Activated CD4-positive, alpha-beta T cell treated with anti-CD3 and anti-CD28 coated beads for 1 hour (primary cell): ENCODE measurements at regions not wholly inside any gene's neighbourhood (a gene's known extent, or its start where the extent isn't known, plus 50 kb on each side); places are given as distances from the start of the nearest gene placed in this dataset.

Source experiments
- DNase-seq: peaks from one replicate; pipeline ENCODE4 v3.0.0-alpha.2; 2020

GRCh38 chr1:195495720-195496635, 1112.3 kb downstream of the KCNT2 start:
- DNase-seq, result no peak

GRCh38 chr1:195482137-195482536, 1126.1 kb downstream of the KCNT2 start:
- no peak for DNase-seq

- DNase-seq, result no peak
Observed at GRCh38 chr1:195481293-195481692, 1126.9 kb downstream of the KCNT2 start.

- DNase-seq, result no peak
Observed at GRCh38 chr1:195475568-195475967, 1132.7 kb downstream of the KCNT2 start.

GRCh38 chr1:195472291-195472690, 1135.9 kb downstream of the KCNT2 start:
- no peak for DNase-seq

DNA sequence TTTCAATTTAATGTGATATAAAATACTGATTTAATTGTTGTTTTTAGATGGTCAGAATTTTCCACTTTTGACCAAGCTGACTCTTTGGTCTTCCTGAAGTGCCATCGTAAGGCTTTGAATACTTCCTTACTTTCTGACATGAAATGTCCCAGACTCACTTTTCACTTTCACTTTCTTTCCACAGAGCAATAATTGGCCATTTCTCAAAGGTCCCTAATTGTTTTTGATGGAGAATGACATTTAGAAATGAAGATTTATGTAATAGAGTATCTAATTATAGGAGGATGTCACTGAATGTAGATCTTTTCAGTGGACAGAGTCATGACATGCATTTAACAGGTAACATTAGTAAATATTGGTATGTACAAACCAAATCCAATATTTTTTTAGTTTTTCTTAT, 1141.6 kb downstream of the KCNT2 start:
- no peak for DNase-seq

GRCh38 chr1:195462646-195463045, 1145.6 kb downstream of the KCNT2 start:
- DNase-seq, result no peak

GRCh38 chr1:195462152-195462551, 1146.1 kb downstream of the KCNT2 start:
- DNase-seq, result no peak

DNA sequence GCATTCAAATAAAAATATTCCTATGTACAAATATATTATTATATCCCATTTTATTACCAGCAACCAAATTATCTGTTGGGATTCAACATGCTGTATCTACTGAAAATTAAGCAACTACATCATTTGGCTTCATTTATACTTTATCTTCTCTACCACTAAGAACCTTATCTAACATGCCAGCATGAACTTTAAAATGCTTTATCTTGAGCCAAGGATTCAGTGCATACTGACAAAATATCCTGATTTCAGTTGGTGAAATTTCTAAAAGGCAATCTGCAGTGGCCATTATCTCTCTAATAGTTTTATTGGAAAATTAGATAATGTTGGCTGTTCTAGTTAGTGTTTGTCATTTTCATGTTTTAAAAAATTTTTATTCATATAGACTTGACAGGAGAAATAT, 1149.9 kb downstream of the KCNT2 start:
- DNase-seq, result no peak

- DNase-seq, result no peak
Observed at GRCh38 chr1:195450794-195451193, 1157.4 kb downstream of the KCNT2 start.

DNA sequence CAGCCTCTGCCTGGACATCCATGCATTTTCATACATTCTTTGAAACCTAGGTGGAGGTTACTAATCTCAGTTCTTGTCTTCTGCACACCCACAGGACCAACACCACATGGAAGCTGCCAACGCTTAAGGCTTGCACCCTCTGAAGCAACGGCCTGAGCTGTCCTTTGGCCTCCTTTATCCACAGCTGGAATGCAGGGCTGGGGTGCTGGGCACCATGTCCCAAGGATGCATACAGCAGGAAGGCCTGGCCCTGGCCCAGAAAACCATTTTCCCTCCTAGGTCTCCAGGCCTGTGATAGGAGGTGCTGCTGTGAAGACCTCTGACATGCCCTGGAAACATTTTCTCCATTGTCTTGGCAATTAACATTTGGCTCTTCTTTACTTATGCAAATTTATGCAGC, 1168.6 kb downstream of the KCNT2 start:
- no peak for DNase-seq

GRCh38 chr1:195434566-195435203, 1173.6 kb downstream of the KCNT2 start:
- no peak for DNase-seq

DNA sequence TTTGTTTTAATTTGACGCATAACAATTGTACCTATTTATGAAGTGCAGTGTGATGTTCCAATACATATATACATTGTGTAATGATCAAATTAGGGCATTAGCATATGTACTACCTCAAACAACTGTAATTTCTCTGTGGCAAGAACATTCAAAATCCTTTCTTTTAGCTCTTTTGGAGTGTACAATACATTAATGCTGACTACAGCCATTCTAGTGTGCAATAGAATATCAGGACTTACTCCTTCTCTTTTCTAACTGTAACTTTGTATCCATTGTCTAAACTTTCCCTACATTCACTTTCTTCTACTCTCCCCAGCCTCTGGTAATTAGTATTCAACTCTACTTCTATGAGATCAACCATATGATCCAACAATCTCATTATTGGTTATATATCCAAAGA, 1177.4 kb downstream of the KCNT2 start:
- DNase-seq, result no peak

DNA sequence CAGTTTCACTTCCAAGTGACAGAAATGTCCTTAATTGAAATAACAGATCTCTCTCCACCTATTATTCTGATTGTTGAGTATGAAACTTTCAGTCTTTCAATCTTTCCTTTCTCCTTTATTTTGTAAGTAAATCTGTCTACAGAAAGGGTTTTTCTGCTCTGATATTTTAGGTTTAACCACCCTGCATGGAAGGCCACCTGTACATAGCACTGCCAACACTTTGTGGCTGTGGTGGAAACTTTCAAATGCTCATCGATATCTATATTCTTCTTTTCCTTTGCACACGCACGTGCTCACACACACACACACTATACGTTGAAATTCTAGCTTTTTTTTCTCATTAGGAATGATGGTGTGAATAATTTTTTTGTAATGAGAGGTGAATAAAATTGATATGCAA, 1179.3 kb downstream of the KCNT2 start:
- DNase-seq, result no peak

GRCh38 chr1:195415584-195415983, 1192.7 kb downstream of the KCNT2 start:
- DNase-seq, result no peak

GRCh38 chr1:195394567-195394966, 1213.7 kb downstream of the KCNT2 start:
- no peak for DNase-seq

GRCh38 chr1:195376190-195376589, 1232.0 kb downstream of the KCNT2 start:
- DNase-seq, result no peak

- no peak for DNase-seq
Observed at GRCh38 chr1:195373856-195374255, 1234.4 kb downstream of the KCNT2 start.

DNA sequence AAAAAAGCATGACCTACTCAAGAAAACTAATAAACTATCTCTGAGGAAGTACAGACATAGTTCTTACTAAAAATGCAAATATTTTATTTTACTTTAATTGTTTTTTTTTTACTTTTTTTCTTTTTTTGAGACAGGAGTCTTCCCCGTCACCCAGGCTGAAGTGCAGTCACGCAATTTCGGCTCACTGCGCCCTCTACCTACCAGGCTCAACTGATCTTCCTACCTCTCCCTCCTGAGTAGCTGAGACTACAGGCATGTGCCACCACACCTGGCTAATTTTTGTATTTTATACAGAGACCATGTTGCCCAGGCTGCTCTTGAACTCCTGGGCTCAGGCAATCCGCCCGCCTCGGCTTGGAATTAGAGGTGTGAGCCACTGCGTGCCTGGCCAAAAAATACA, 1263.1 kb downstream of the KCNT2 start:
- no peak for DNase-seq

GRCh38 chr1:195337646-195338045, 1270.6 kb downstream of the KCNT2 start:
- DNase-seq, result no peak

- no peak for DNase-seq
Observed at GRCh38 chr1:195336812-195337211, 1271.4 kb downstream of the KCNT2 start.

GRCh38 chr1:195335541-195335940, 1272.7 kb downstream of the KCNT2 start:
- no peak for DNase-seq

DNA sequence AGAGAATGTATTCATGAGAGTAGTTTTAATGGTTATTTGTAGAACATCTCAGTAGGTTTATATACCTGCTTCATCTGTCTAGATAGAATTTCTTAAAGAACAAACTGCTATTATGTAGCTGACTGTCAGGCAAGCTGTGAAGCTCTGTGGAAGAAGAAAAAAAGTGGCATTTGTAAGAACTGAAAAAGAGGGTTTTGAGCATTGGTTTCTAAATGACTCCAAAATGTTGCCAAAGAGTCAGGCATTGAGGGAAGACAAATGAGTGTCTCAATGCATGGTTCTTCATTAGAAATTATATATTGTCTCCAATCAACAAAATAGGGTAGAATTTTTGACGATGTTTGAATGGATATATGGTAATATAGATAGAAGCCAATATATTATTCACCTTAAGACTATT, 1276.1 kb downstream of the KCNT2 start:
- no peak for DNase-seq

GRCh38 chr1:195328681-195329080, 1279.6 kb downstream of the KCNT2 start:
- no peak for DNase-seq
